Hematopoietic multipotent progenitor cell treated with erythropoietin and hydrocortisone succinate and interleukin-3 and kit ligand, for 4 days (in vitro differentiated cells): ENCODE measurements at regions not wholly inside any gene's neighbourhood (a gene's known extent, or its start where the extent isn't known, plus 50 kb on each side); places are given as distances from the start of the nearest gene placed in this dataset.
"Not testable (repeated sequence)": the region's sequence is repeated elsewhere in the genome, so short reads cannot be mapped to it uniquely, and the experiment has no call there.

Source experiments
- DNase-seq: peaks from one replicate; pipeline ENCODE4 v3.0.0-alpha.2; 2015

- peak; percentile 31 for DNase-seq
Measured at GRCh38 chrX:121308276-121308805, 260.9 kb downstream of the GLUD2 start.

- DNase-seq, result no peak
Measured at GRCh38 chrX:121310820-121311219, 263.4 kb downstream of the GLUD2 start.

GRCh38 chrX:121320441-121320840 lies 273.0 kb downstream of the GLUD2 start:
- no peak for DNase-seq

DNA sequence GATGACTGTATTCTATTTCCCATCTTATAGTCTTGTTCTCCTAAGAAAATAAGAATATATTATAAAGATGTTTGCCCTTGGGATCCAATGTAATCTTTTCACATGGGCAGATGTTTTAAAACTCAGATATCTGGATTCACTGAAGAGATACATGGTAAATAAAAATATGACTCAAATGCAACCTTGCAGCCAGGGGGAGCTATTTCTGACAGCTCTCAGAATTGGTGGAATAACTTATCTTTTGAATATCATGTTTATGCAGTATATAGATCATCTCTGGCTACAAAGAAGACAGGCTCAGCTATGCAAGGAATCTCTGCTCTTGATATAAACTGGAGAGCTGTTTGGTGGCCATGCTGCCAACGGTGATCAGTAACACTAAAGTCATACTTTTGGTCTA lies 274.7 kb downstream of the GLUD2 start:
- peak; percentile 9 for DNase-seq

GRCh38 chrX:121323337-121323736 lies 275.9 kb downstream of the GLUD2 start:
- no peak for DNase-seq

DNA sequence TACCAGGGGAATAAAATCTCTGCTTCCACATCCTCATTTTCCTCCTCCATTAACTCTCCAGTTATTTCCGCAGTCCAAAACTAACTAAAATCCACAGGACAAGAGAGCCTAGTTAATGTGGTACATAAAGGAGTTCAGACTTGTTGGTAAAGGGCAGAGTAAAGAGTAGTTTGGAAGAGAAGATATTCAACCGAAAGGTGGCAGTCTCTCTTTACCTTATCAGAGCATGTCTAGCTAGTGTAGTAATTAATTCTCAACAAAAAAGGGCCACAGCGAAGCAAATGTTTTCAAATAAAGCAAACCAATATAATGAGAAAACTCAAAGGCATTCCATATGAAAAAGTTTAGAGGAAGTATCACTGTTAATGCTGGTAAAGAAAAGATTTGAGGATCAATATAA lies 286.5 kb downstream of the GLUD2 start:
- DNase-seq, result peak; percentile 0

DNA sequence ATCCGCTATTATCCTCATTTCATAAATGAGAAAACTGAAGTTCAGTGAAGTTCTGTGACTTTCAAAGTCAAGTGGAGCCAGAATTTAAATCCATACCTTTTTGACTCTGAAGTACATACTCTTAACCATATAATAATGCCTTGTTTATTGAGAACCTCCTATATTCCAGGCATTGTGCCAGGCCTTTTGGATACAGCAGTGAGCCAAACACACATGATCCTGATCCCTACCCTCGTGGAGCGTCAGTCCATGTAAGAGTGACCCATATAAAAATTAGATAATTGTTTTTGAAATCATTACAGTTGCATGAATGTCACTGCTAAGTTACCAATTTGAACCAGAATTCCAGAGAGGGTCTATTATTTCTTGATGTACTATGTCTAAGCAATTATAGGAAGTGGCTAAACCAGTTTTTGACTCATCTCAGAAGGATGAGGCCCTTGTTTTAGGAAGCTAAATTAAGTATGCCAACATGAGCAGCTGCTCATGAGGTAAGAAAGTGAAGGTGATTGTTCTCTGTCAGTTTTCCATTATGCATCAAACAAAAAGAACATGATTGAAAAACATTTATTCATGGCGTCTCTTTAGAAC lies 289.5 kb downstream of the GLUD2 start:
- DNase-seq, result no peak

DNA sequence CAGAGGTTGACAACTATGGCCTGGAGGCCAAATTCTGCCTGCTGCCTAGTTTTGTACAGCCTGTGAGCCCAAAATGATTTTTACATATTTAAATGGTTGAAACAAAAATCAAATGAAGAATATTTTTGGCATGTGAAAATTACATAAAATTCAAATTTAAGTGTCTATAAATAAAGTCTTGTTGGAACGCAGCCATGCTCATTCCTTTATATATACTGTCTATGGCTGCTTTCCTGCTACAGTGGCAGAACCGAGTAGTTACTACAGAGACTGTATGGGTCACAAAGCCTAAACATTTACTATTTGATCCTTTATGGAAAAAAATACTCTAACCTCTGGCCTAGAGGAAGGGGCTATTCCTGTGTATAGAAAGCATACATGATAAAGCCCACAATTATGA lies 290.4 kb downstream of the GLUD2 start:
- DNase-seq, result no peak

GRCh38 chrX:121349263-121349662 lies 301.9 kb downstream of the GLUD2 start:
- DNase-seq, result no peak

GRCh38 chrX:121356139-121356849 lies 308.9 kb downstream of the GLUD2 start:
- DNase-seq, result no peak

GRCh38 chrX:121356850-121357171 lies 309.4 kb downstream of the GLUD2 start:
- no peak for DNase-seq

GRCh38 chrX:121360280-121360679 lies 312.9 kb downstream of the GLUD2 start:
- no peak for DNase-seq

DNA sequence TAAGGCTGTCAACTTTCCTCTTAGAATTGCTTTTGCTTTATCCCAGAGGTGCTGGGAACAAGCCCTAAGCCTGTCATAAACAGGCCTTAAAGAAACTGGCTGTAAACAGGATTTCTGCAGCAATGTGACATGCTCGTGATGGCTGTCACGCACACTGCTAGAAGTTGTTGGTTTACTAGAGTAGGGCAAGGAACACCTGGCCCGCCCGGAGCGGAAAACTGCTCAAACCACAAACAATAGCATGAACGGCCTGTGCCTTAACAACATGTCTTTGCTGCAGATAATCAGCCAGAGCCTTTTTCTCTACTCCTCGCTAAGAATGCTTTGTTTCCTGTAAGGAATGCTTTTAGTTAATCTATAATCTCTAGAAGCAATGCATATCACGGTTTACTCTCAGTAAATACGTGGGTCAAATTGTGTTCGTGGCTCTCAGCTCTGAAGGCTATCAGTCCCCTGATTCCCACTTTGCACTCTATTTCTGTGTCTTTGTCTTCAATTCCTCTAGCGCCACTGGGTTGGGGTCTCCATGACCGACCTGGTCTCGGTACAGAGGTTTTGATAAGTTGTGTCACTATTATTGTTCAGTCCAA lies 318.3 kb downstream of the GLUD2 start:
- no peak for DNase-seq

GRCh38 chrX:121374471-121374870 lies 327.1 kb downstream of the GLUD2 start:
- no peak for DNase-seq

DNA sequence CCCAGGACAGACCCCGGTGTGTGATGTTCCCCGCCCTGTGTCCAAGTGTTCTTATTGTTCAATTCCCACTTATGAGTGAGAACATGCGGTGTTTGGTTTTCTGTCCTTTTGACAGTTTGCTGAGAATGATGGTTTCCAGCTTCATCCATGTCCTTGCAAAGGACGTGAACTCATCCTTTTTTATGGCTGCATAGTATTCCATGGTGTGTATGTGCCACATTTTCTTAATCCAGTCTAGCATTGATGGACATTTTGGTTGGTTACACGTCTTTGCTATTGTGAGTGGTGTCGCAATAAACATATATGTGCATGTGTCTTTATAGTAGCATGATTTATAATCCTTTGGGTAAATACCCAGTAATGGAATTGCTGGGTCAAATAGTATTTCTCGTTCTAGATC lies 334.5 kb downstream of the GLUD2 start:
- DNase-seq, result not testable (repeated sequence)

GRCh38 chrX:121389976-121390714 lies 342.7 kb downstream of the GLUD2 start:
- DNase-seq, result no peak

GRCh38 chrX:121405826-121406225 lies 358.4 kb downstream of the GLUD2 start:
- no peak for DNase-seq

GRCh38 chrX:121407627-121408026 lies 360.2 kb downstream of the GLUD2 start:
- DNase-seq, result no peak

DNA sequence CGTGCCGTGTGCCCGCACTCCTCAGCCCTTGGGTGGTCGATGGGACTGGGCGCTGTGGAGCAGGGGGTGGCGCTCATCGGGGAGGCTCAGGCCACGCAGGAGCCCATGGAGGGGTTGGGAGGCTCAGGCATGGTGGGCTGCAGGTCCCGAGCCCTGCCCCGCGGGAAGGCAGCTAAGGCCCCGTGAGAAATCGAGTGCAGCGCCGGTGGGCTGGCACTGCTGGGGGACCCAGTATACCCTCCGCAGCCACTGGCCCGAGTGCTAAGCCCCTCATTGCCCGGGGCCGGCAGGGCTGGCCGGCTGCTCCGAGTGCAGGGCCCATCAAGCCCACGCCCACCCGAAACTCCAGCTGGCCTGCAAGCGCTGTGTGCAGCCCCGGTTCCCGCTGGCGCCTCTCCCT lies 384.1 kb downstream of the GLUD2 start:
- DNase-seq, result not testable (repeated sequence)

GRCh38 chrX:121433289-121433688 lies 385.9 kb downstream of the GLUD2 start:
- no peak for DNase-seq

GRCh38 chrX:121437666-121438065 lies 390.3 kb downstream of the GLUD2 start:
- DNase-seq, result not testable (repeated sequence)

DNA sequence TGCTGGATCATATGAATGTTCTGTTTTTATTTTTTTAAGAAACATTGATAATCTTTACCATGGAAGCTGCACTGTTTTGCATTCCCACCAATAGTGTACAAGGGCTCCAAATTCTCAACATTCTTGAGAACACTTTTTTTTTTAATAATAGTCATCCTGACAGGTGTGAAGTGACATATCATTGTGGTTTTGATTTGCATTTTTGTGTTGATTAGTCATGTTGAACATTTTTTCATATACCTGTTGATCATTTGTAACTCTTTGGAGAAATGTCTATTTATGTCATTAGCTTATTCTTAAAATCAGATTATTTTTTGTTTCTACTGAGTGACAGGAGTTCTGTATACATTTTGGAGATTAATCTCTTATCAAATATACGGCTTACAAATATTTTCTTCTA lies 408.5 kb downstream of the GLUD2 start:
- DNase-seq, result no peak

- no peak for DNase-seq
Measured at GRCh38 chrX:121456315-121456714, 408.9 kb downstream of the GLUD2 start.

DNA sequence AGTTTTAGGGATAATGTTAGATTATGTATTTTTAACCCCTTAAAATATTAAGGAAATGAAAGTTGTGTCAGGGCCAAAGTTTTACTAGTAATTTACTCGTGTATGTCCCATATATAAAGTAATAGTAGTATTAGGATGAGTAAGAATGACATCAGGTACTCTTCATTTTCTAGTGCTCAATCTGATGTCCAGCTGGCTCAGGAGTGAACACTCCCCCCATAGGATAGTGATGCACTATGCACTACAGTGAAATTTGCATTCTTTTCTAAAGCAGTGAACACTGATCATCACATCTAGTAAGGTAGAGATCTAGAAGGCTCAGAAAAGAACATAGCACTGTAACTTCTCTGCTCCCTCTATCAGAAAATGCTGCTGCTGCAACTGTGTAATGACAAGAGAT lies 409.7 kb downstream of the GLUD2 start:
- DNase-seq, result no peak
